BE2C (cell line): ENCODE measurements at regions not wholly inside any gene's neighbourhood (a gene's known extent, or its start where the extent isn't known, plus 50 kb on each side); places are given as distances from the start of the nearest gene placed in this dataset.

ENCODE experiments used
- DNase-seq: peaks from one replicate; pipeline ENCODE4 v3.0.0-alpha.2; 2020
- H3K27me3 ChIP-seq: fragments of 250-450 bp; sonication (Bioruptor Pico); 2 replicates; pipeline ENCODE4 v1.5.1; 2020; ENCODE audit warnings: mild to moderate bottlenecking
- H3K36me3 ChIP-seq: fragments of 250-450 bp; sonication (Bioruptor Pico); 2 replicates; pipeline ENCODE4 v1.5.1; 2020; ENCODE audit warnings: mild to moderate bottlenecking
- H3K4me1 ChIP-seq: fragments of 250-450 bp; sonication (Bioruptor Pico); 2 replicates; pipeline ENCODE4 v1.5.1; 2020
- H3K4me3 ChIP-seq: 2 replicates; pipeline ENCODE4 v1.5.1; 2011; ENCODE audit warnings: low read depth, low read length
- H3K9me3 ChIP-seq: fragments of 250-450 bp; sonication (Bioruptor Pico); 2 replicates; pipeline ENCODE4 v1.5.1; 2020
- TF ChIP-seq, protein P1 (sequence below): IDR thresholded peaks from 2 replicates; pipeline ENCODE4 v1.5.1; 2012; ENCODE audit warnings: mild to moderate bottlenecking, low read depth, low read length

DNA sequence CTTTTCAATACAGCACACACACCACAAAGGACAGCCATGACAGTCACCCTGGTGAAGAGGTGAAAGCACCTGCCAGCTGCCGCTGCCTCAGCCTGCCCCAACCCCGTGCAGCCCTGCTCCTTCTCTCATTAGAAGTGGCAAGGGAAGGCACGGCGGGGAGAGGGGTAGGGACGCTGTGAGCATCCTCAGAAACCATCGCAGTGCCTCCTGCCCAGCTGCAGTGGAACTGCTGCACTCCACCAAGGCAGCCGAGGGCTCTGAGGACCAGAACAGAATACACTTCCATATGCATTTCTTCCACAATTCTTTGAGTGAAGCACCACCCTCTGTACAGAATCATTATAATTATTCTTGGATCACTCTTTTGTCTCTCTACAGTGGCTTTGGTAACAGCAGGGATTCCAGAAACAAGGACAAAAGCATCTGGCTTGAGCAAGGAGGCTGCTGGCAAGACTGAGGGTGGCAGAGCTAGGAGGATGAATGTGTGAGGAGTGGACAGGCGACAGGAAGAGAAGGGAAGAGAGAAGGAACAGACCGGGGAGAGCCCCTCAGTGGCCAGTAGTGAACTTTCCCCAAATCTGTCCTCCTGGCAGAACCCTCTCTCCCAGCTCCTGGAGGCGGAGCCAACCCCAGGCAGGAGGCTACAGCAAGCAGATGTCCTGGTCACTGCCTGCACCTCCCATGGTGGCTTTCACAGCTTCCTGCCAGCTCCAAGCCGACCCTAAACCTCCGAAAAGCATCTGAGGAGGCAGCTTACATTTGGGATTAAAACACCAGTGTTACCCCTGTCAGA lies 73.2 kb downstream of the MTNR1A start:
- no peak for DNase-seq
- H3K36me3 ChIP-seq = no peaks in the 10 kb centered on the region
- H3K9me3 ChIP-seq = no peaks in the 10 kb centered on the region
- H3K4me3 ChIP-seq = no peak overlapping the region
- no peaks in the 10 kb centered on the region for H3K27me3 ChIP-seq
- TF ChIP-seq, protein P1, sequence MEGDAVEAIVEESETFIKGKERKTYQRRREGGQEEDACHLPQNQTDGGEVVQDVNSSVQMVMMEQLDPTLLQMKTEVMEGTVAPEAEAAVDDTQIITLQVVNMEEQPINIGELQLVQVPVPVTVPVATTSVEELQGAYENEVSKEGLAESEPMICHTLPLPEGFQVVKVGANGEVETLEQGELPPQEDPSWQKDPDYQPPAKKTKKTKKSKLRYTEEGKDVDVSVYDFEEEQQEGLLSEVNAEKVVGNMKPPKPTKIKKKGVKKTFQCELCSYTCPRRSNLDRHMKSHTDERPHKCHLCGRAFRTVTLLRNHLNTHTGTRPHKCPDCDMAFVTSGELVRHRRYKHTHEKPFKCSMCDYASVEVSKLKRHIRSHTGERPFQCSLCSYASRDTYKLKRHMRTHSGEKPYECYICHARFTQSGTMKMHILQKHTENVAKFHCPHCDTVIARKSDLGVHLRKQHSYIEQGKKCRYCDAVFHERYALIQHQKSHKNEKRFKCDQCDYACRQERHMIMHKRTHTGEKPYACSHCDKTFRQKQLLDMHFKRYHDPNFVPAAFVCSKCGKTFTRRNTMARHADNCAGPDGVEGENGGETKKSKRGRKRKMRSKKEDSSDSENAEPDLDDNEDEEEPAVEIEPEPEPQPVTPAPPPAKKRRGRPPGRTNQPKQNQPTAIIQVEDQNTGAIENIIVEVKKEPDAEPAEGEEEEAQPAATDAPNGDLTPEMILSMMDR = no peak
- no peaks in the 10 kb centered on the region for H3K4me1 ChIP-seq

DNA sequence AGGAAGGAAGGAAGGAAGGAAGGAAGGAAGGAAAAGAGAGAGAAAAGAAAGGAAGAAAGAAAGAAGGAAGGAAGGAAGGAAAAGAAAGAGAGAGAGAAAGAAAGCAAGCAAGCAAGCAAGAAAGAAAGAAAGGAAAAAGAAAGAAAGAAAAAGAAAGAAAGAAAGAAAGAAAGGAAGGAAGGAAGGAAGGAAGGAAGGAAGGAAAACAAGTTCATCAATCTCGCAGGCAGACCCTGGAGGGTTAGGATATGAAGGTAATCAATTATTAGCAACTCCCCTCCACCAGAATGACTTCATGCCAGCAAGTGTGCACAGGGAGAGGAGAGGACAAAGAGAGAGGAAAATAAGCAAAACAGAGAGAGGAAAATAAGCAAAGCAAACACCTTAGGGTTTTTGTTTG lies 80.2 kb downstream of the MTNR1A start:
- no peak for DNase-seq
- Histone ChIP-seq H3K9me3 (no peaks in the 10 kb centered on the region), H3K36me3 (no peaks in the 10 kb centered on the region), H3K4me1 (no peaks in the 10 kb centered on the region), H3K4me3 (no peak overlapping the region), H3K27me3 (no peaks in the 10 kb centered on the region)
- TF ChIP-seq, protein P1 = no peak

DNA sequence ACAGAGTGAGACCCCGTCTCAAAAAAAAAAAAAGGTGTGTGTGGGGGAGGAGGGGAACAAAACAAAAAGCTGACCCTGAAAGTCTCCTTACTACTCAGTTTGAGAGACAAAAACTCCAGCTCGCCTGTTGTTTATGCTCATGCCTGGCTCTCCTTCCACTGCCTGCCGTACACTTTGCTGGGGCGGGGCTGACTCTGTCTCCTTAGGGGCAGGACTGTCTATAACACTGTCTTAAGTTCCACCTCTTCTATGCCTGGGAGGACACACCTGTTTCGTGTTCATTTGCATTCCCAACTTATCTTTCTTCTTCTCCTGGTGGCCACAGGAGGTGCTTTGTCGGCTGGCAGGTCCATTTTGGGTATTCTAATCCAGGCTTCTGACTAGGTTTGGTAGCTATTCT lies 81.4 kb downstream of the MTNR1A start:
- no peak for DNase-seq
- Histone ChIP-seq H3K4me1 (no peaks in the 10 kb centered on the region), H3K36me3 (no peaks in the 10 kb centered on the region), H3K4me3 (no peak overlapping the region), H3K9me3 (no peaks in the 10 kb centered on the region), H3K27me3 (no peaks in the 10 kb centered on the region)
- TF ChIP-seq, protein P1 = no peak

DNA sequence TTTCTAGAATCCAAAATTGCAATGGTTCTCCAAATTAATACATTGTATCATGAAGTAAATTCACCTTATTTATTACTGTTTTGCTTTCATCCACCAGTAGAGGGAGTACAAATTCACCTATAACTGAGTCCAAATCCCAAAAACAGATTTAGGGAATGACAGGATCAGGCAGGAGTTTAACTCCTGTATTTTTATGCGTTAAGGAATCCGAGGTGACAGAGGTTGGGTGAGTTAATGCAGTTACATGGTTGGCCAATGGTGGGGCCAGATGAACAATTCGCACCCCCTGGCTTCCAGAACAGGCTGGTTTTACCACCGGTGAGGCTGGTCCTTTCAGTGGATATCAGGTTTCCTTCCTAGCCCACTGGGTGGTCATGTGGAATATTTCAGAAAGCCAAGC lies 82.4 kb downstream of the MTNR1A start:
- no peak for DNase-seq
- Histone ChIP-seq H3K4me1 (no peaks in the 10 kb centered on the region), H3K4me3 (no peak overlapping the region), H3K36me3 (no peaks in the 10 kb centered on the region), H3K9me3 (no peaks in the 10 kb centered on the region), H3K27me3 (no peaks in the 10 kb centered on the region)
- TF ChIP-seq, protein P1 = peak; percentile 59

DNA sequence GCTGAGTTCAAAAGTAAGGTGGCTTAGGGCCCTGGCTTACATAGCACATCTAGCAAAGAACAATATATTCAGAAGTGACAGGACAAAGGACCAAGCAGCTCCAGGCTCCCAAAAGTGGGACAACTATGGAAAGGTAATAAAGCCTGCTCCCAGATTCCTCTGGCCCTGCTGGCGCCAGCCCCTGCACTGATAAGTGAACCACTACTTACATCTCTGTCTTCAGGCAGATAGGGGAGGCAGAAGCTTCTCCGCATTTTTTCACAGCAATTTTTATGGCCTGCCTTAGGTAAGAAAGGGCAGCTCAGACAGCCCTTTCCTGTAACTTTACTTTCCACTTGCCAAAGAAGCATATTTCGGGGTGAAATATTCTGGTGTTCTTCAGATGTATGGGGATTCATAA lies 83.9 kb downstream of the MTNR1A start:
- Histone ChIP-seq H3K27me3 (no peaks in the 10 kb centered on the region), H3K36me3 (no peaks in the 10 kb centered on the region), H3K4me1 (no peaks in the 10 kb centered on the region), H3K9me3 (no peaks in the 10 kb centered on the region), H3K4me3 (no peak overlapping the region)
- no peak for DNase-seq
- TF ChIP-seq, protein P1 = no peak

DNA sequence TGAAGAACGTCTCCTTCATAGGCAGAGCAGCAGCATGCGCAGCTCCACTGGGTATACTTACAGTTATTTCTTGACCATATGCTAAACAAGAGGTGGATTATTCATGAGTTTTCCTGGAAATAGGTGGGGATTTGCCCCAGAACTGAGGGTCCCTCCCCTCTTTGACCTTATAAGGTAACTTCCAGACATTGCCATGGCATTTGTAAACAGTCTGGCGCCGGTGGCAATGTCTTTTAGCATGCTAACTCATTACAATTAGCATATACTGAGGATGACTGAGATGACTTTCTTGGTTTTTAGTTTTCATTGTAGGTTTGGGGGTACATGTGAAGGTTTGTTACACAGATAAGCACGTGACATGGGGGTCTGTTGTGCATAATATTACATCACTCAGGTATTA lies 97.3 kb downstream of the MTNR1A start:
- Histone ChIP-seq H3K4me1 (no peaks in the 10 kb centered on the region), H3K4me3 (no peak overlapping the region), H3K36me3 (no peaks in the 10 kb centered on the region), H3K9me3 (no peaks in the 10 kb centered on the region), H3K27me3 (no peaks in the 10 kb centered on the region)
- no peak for DNase-seq
- TF ChIP-seq, protein P1 = no peak
